ENCODE measurements at regions not wholly inside any gene's neighbourhood (a gene's known extent, or its start where the extent isn't known, plus 50 kb on each side); places are given as distances from the start of the nearest gene placed in this dataset.

DNA sequence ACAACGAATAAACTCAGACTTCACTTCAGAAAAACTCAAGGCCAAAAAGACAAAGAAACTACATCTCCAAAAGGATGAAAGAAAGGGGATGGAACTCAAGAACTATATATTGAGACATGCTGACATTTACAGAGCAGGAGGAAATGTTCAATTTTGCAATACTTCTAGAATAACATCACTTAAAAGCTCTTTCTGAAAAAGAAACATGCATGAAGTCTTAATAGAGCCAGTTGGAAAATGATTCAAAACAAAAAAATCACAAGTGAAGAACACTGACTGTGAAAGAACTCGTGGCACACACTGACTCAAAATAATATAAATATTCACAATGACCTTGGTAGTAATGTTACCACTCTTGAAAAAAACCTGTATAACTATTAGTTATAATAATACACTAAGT, 267.8 kb upstream of the NREP start:
- DNase-seq: no peak

DNA sequence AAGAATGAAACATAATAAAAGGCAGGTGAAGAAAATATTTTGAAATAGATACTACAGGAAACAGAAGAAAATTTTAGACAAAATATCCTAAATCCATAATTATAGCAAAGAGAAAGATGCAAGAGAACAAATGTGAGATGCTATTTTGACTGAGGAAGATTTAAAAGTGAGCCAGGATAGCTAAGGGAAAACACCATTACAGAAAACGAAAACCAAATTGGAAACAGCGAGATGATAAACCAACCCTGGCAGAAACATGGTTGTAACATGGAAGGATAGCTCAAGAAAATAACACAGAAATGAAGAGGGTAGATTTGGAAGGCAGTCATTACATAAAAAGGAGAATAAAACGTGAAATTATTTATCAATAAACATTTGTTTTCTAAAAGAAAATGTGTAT, 267.2 kb upstream of the NREP start:
- no peak for DNase-seq

DNA sequence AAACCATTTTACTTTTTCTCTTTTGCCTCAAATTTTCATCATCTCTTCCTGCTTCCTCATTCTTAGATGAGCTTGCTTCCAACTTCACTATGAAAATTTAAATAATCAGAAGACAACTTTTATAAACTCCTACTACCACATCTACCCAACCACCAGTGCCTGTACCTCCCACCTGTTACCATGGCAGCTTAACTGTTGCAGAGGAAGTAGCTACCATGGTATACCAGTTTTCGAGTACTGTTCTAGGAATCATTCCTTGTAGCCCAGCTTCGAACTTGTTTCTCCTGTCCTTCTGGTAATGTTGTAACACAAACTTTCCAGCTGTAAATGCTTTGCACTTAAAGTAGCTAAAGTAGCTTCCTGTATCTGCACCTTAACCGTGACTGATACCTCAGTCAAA, 266.8 kb upstream of the NREP start:
- DNase-seq: no peak

DNA sequence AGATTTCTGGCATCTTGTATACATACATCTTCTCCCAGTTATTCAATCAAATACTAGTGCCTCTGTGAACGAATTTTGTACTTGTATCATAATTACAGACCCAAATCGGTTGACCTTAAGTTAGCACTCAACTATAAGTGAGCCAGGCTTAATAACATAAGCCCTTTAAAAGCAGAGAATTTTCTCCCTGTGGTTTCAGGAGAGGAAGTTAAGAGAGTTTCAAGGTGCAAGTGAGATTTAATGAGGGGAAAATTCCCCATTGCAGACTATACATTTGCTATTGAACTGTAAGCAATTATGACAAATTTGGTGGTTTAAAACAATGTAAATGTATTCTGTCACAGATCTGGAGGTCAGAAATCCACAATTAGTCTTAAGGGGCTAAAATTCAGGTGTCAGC, 261.9 kb upstream of the NREP start:
- no peak for DNase-seq

DNA sequence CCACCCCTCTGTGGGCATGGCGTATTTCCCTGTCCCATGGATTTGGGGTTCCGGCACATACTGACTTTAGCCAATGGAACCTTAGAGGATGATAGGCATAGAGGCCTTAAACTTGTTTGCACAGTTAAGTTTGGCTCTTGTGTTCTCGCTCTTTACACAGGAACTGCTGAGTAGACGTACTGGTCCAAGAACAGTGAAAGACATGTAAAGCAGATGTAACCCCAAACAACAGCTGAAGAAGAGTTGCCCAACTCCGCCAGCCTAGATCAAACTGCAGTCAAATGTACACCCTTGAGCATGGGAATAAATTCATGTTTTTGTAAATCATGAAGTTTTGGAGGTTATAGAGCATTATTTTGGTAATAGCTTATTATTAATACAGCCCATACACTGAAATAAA, 260.0 kb upstream of the NREP start:
- DNase-seq: no peak

DNA sequence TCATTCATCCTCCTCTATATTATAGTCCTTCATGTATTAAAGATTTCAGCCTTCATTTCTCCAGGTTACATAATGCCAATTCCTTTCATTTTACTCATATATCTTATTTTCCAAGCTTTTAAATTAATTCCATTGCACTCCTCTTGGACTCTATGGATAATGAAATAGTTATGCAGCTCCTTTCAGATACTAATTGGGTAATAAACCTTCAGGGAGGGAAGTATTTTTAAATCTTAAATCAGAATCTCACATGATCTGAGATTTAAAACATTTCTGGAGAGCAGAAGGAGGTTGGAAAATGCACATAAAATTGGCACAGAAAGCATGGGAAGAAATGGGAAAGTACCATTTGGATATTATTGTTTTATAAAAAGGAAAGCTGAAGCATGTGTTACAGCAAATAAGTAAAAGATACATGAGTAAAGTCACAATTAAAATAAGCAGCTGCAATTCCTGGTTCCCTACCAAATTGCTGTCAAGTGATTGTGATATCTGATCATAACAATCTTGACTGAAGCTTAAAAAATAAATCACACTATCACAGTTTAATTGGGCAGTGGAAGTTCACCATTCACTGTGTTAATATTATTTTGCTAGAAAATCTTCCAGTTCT, 257.9 kb upstream of the NREP start:
- no peak for DNase-seq

DNA sequence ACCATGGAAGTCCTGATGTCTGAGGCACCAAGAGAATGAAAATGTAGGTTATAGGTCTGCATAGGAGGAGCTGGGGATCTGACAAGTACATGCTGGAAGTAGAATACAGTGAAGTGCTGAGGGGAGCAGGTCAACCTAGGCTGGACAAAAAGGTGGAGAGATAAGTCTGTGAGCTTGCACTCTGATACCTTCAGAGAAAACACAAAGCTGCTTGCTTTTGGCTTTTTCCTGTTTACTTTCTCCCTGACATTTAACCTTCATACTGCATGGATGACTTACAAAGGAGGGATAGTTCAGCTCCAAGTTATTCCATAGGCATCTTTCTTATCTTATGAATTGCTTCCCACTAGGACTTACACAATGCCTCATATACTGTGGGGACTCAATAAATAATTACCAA, 256.7 kb upstream of the NREP start:
- no peak for DNase-seq

DNA sequence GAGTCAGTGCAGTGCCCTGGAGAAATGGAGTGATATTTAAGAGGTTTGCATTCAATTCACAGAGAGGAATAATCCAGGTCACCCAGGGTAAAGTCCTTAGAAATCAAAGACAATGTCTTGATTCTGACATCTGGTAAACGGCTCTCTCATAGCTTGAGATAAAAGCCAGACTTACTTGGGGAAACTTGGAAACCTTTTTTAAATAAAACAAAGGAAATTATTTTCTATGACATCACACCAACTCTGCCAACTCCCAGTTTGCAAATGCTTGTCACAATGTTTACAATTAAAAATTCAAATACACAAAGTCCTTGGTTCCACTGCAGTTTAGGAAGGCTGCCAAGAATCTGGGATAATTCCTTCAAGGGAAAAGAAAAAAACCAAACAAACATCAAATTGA, 255.1 kb upstream of the NREP start:
- no peak for DNase-seq

DNA sequence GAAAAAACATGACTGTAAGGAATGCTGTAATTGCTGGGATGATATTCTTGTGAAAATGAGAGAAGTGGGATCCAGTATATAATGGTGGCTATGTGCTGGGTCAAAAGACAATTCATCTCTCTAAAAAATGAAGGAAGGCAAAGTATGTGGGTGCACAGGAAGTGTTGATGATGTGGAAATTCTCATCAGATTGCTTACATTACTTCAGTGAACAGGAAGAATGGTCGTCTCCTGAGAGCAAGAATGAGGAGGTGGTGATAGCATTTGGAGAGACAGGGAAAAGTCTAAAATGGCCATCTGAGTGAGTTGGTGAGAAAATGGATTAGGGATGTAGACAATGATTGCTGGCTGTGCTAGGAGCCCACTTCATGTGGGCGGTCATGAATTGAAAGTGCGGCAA, 253.5 kb upstream of the NREP start:
- no peak for DNase-seq

DNA sequence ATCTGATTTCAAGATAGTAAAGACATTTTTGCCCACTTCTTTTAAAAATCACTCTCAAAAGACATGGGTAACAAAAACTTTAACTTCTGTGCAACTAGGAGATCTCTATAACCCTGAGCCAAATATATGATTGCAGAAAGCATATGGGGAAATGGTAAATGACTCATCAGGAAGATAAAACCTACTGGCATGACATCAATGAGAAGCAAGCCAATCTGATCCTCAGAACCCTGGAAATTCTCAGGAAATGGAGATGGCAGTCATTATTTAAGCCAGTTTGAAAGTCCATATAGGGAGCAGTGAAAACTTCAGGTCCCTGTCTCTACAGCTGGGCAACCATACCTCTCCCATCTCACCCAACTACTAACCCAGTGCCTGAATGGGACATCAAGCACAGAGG, 249.7 kb upstream of the NREP start:
- no peak for DNase-seq

DNA sequence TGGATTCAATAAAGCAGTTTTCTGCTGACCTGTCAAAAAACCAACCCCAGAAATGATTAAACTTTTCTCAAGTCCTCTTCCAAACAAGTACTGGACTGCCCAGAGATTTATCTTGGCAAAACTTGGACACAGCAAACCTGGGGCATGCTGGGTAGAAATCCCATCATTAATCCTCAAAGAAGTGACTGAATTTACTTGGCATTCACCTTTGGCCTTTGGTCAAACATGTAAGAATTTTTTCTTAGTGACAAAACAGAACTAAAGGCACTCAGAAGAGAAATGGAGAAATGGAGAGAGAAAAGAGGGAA, 248.6 kb upstream of the NREP start:
- no peak for DNase-seq

DNA sequence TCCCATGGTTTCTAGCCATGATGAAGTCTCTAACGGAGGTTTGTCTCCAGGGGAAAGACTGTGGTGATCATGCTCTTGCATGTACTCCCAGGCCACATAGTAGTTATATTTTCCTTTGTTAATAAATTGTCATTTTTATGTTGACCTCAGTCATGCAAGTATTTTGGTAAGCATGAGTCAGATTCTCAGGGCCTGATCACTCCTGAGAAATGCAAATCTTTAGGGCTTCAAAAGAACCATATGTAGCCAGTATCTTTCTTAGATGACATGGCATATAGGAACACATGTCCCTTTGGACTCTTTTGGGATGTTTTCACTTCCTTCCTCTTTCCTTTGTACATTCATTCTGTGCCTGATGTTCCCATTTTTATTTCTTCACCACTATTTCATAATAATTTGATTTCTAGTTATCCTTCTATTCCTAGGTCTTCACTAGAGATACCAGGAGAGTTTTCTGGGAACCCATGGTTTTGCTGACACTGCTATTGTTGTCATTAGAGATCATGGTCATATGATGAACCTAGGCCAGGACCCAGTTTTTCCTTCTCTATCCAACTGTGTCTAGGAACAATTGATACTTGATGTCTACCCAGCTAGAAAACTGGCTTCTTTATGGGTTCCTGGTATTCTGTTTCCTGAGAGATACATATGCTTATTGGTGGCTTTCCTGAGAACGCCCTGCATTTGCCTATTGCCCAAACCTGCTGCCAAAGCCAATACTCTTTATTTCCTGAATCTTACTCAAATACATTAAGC, 248.1 kb upstream of the NREP start:
- DNase-seq: no peak

DNA sequence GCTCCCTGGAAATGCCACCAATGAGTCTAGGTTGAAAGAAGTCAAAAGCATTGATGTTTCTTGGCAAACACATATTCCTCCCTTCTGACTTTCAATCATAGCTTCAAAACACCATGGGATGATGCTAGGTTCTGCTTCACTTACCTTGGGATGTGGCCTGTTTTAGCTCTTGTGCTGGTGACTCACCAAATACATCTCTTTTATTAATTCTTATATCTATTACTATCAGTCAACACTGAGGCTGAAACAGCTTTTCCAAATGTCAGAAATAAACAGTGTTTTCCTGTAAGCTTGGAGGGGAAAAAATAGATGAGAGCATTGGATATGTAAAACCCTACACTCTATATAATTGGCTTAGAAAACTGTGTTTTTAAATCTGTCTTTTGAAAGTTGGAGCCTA, 245.4 kb upstream of the NREP start:
- no peak for DNase-seq

DNA sequence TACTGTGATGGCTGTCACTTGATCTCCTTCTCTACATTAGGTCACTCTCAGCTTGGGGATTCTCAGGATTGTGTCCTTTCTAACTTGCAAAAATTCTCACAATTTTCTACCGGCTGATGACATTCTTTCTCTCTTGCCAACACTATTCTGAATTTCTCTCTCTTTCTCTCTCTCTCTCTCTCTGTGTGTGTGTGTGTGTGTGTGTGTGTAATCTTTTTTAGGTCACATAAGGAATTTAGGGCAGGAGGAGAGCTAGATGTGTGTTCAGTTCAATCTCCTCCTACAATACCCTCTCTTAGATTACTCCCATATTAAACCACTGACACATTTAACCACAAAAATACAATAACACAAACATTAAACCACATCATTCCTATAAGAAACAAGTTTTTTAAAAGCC, 242.3 kb upstream of the NREP start:
- no peak for DNase-seq

DNA sequence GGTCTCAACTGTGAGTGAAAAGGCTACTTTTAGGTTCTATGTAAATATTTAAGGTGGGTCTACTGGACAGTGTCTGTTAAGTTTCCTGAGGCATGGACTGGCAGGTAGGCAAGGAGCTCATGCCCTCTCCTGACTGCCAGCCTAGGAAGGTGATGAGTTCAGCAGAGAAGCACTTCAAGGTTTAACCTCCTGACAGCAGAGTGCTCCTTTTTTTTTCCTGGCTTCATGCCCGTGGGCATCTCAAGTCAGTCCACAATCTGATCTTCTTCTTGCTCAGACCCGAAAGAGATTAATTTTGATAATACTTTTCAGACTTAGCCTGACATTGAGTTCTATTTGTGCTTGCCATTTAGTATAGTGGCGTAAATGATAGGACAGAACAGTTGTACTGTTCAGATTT, 241.9 kb upstream of the NREP start:
- no peak for DNase-seq

DNA sequence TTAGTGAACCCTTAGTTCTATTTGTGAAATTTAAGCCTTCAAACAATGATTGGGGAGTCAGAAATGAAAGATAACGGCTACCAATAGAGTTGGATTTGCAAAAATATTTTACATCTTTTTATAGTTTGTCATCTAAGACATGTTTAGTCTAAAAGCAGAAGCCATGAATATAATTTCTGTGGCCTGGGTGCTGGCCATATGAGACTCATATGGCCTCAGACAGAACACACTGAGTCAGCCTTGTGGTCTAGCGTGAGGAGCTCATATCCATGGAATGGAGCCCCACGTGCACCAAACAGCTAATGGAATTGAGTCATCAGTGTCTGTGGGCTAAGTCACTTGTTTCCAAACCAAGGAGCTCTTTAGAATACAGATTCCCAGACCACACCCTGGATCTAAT, 240.7 kb upstream of the NREP start:
- DNase-seq: no peak

DNA sequence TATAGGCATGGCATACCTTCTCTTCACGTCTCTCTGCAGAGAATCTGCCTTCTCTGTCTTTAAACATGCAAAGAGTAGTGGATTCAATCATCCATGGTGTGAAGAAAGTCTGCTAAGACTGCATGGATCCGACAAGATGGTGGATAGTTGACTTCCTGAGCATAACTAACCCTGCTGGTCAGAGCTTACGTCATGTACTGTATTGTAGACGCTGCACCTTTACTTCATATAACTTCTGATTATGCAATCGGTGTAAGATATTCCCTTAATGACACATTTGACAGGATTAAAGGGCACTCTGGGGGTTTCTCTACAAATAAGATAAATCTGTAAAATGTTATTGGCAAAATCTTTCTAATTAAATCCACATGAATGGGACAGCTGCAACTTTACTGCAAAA, 240.3 kb upstream of the NREP start:
- no peak for DNase-seq

DNA sequence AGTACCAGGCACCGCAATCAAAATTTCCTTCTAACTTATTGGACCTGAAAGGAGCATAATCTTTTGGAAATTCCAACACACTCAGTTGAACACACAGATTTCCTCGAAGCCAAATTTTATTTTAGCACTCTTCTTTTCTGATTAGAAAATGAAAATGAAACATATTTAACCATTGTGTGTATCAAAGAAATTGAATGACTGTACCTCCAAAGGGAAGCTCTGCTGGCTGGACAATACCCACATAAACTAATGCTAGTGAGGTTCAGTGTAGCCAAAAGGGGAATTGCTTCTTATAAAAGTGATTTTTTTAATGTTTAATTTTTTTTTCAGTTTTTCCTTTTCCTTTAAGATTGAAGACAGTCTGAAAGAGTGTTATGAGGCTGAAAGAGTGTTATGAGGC, 239.6 kb upstream of the NREP start:
- no peak for DNase-seq

DNA sequence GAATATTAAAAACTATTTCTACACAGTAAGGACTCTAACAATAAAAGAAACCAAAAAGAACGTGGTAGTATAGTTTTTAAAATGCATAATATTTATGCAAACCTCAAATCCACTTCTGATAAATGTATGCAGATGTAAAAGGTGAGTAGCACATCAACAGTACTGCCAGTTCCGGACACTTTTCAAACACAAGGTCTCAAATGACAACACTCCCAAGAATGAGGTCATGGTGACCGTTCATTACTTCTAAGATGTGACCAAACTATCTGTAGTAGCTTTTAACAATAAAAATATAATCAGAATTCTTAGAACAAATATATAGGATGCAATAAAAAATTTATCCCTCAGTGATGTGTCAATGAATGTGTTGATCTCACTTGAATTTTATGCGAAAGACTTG, 238.7 kb upstream of the NREP start:
- no peak for DNase-seq

DNA sequence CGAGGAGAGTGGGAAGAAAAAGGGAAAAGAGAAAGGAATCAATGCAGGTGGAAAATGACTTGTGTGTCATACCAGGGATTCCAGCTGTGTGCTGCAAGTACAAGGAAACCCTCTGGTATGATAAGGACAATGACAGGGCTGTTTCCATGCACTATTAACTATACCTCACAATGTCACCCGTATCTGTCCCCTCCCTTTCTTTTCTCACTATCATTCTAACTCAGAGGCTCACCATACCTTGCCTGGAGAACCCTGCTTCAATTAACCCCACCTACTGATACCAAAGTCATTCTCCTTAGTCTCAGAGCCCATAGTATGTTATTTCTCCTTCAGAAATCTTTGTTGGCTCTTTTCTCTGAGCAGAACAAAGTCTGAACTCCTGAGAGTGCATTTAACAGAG, 236.2 kb upstream of the NREP start:
- no peak for DNase-seq

DNA sequence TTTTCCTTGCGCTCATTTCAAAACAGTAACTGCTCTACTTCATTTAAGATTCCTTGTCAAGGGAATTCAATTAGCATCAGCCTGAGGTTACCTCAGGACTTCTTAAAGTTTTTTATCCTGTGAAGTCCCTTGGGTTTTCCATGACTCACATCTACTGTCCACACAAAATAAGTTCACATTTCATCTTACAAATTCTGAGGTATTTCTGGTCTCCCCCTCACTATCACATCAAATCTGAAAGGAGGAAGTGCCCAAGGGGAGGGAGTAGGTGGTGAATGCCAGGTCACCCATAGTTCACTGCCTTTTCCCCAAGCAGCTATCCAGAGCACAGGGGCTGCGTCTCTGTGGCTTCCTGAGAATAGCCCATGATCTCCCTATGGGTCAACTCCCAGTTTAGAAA, 227.1 kb upstream of the NREP start:
- DNase-seq: no peak

DNA sequence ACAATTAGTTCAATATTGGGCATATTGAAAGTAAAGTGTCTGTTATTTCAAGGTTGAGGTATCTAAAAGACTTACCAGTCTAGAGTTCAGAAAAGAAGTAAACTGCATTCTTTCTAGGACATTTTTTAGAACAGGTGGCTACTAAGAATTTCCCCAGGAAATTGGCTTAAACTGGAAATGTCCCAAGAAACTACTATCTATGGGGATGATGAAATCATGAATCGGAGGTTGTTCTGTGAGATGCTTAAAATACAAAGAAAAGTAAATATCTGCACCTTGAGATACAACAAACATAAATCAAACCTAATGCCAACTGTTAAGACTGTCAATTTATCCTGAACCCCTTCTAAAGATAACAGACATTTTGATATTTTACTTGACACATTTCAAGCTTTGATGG, 226.5 kb upstream of the NREP start:
- DNase-seq: no peak

DNA sequence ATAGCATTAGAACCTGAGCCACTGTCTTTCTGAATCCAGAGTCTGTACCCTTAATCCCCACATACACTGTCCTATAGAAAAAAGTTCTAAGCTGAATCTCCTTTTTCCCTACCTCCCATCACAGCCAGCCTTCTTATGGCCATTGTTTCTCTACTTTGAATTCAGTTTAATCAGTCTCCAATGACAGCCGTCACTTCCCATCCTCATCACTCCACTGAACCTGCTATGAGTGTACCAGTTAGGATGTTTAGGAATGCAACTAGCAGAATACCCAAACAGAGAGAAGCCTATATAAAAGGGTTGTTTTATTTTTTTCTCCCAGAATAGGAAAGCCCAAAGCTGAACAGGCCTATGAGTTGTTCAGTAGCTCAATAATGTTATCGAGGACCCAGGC, 220.4 kb upstream of the NREP start:
- DNase-seq: no peak

DNA sequence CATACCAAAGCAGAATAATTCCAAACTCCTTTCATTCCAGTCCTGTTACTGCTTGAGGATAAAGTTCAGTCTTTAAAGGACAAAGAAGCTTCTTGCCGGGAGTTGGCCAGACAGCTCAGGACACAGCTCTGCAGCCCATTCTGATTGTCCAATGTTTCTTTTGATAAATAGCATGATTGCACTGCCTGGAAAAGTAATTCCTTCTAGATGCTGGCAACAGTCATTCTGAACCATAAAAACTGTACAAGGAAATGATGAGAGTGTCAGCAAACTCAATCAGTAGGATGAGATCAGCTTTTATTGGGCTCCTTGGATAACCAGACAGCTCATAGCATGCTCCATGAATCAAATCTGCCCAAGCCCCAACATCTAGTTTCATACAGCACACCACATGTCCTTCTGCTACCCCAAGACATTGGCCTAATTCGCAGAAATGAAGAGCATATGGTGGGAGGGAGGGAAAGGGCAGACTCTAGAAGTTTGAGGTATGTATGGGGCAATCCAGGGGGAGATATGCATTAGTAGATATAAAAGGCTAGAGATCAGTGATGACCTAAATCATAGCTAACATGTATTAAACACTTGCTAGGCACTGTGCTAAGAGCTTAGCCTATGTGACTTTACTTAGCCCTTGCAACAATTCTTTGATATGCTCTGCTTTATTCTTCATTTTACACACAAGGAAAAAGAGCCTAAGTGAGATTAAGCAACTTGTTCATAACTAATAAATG, 219.9 kb upstream of the NREP start:
- no peak for DNase-seq

DNA sequence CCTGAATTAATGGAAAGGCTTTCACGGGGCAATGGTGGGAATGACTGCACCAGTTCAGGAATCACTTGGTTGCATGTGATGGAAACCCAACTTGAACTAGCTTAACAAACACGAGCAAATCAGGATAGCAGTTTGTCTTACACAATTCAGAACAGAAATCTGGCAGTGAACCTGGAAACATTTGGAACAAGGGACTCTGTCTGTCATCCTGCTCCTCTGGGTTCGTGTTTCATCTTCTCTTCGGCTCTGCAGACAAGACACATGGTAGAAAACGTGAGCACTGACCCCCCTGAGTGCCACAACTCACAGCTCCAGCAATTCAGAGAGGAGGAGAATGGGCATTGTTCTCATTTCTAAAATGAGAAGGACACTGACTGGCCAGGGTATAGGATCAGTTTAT, 218.1 kb upstream of the NREP start:
- DNase-seq: no peak
